Activated T-cell treated with anti-CD3 and anti-CD28 coated beads, Interleukin-2, amount 50 U/mL, for 48 hours (primary cell): ENCODE measurements at regions not wholly inside any gene's neighbourhood (a gene's known extent, or its start where the extent isn't known, plus 50 kb on each side); places are given as distances from the start of the nearest gene placed in this dataset.
"Not testable (repeated sequence)": the region's sequence is repeated elsewhere in the genome, so short reads cannot be mapped to it uniquely, and the experiment has no call there.

Experiments used
- DNase-seq, 2 experiments: peaks; one replicate each; pipeline ENCODE4 v3.0.0-alpha.2; 2020

GRCh38 chr1:221863635-221864034 lies 121.7 kb upstream of the DUSP10 start:
- DNase-seq = no peak

GRCh38 chr1:221862971-221863370 lies 121.1 kb upstream of the DUSP10 start:
- no peak for DNase-seq

DNA sequence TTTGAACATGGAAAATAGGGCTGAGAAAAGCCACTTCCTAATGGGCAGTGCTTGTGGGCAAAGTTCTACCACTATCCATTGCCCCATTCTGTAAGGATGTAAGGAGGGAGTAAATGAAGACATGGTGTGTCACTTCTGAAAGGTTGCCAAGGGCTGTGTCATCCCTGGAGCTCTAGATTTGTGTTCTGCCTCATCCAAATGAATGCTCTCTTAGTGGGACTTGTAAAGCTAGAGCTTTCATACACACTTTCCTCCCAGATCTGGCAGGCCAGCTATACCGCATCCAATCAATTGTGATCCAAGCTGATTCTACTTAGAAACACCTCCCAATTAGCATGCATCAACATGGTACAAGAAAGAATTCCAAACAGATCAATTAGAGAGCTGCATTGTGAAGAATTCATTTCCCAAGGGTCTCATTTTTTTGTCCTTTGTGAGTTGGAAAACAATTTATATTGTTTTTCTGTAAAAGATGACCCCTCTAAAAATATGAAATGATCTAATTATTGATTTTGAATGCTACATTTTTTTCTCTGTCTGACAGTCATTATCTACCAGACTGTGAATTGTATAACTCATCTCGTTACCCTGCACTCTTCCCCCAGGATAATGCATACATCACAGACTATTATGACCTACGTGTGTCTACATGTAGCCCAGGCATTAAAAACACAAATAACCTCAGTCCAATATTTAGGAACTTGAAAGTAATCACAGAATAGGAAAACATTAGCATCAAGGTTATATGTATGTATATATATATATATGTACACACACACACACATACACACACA lies 117.1 kb upstream of the DUSP10 start:
- no peak for DNase-seq

DNA sequence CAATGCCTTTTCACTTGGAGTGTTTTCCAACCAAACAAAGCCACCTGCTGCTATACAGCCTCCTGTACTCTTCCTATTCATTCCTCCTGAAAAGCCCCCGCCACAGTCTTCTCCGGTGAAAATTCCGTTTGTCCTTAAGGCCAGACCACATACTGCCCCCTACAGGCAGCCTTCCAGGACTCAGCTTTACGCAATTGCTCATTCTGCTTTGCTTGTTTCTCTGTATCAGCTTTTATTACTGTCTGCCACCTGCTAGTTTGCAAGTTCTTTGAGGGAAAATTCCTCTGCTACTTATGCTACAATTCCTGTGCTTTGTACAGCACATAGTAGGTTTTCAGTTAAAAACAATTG lies 115.2 kb upstream of the DUSP10 start:
- DNase-seq = not testable (repeated sequence)

- no peak for DNase-seq
These were observed 114.6 kb upstream of the DUSP10 start for GRCh38 chr1:221856228-221857093.

DNA sequence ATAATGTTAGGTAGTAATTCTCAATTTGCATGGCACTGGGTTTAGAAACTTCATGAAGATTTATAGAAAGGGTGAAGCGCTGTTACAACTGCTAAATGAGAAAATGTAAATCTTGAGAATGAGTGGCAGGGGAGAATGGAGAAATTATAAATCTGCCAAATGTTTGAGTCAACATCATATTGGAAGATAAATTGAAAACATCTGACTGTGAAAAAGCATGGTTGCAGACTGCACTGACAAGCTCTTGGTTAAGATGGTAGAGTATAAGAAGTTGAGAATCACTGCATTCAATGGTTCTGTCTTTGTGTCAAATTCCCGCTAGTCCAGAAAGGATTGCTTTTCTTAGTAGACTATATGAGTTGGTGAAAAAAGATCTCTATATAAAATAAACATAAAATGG lies 113.3 kb upstream of the DUSP10 start:
- DNase-seq = no peak

- DNase-seq = no peak
These were observed 109.4 kb upstream of the DUSP10 start for GRCh38 chr1:221851336-221851735.

DNA sequence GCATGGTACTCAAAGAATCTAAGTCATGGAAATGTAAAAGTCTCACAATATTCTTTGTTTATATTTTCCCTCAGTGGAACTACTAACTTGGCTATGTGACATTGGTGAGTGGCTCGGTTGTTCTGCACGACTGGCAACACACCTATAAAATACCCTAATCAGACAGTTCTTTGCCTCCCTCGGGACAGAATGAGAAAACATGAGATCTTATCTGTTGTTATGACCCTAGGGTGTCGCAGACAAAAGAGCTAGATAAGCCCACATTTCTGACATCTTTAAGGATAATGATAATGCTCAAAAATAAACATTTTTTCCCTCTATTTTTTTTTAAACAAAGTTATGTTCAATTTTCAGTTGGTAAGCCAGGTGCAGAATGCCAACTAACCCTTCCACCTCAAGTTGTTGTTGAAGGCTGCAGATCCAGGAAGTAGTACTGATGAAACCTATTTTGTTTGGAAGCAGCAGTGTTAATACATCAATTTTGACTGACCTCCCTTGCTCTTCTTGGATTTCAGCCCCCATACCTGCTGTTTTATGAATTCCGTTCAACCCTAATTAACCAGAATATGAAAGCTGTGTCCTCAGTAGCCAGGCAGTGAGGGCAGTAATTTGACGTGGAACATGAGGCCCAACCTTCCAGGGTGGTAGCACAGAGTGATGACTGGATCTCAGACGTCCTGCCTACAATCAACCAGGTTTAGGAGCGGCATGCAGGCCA lies 108.7 kb upstream of the DUSP10 start:
- DNase-seq = no peak

GRCh38 chr1:221849897-221850296 lies 108.0 kb upstream of the DUSP10 start:
- no peak for DNase-seq

- DNase-seq = no peak
These were observed 107.2 kb upstream of the DUSP10 start for GRCh38 chr1:221849110-221849509.

DNA sequence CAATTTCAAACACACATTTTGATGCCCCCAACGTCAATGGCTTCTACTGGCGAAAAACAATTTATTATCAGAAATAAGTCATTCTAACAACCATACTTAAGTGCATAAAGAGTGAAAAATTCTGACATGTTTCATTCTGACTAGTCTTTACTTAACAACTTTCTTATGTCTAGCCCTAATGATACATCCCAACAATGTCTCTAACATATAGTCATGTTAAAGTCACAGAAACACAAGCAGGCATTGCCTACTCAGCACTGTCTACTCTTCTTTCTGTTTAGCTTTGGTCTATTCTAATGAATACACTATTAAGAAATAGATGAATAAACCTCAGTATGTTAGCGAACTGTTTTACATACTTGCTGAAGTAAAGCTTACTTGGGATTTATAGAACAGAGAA lies 105.8 kb upstream of the DUSP10 start:
- no peak for DNase-seq

DNA sequence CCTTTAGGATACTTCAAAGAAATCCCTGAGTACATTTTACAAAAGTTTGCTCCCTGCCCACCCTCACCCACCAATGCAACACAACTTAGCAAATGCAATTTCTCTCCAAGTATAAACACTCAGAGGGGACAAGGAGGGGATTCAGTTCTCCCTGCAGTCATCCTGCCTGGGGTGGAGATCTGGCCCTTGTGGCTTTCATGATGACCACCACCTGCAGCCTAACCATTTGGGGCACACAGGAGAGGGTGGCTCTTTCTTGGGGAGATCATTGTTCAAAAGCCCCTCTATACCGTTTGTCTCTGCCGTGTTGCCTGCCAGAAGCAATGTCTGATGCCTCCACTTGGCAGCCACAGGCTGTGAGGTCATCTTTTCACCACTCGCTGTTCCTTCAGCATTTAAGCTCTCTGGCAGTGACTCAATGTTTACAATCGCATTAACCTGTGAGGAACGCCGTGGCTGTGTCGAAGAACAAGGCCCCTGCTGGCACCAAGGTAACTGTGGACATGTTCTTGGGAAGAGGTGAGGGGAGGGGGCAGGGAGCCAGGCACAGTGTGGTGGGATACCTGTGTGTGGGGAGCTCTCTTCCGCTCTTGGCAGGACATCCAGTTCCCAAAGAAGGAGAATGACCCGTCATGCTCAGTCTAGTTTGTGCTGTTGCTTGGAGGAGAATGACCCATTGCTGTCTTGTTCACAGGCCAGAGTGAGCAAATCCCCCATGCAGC lies 103.9 kb upstream of the DUSP10 start:
- DNase-seq = no peak

GRCh38 chr1:221841983-221842335 lies 100.1 kb upstream of the DUSP10 start:
- no peak for DNase-seq

GRCh38 chr1:221841251-221841982 lies 99.5 kb upstream of the DUSP10 start:
- no peak for DNase-seq

- DNase-seq = no peak
These were observed 98.8 kb upstream of the DUSP10 start for GRCh38 chr1:221840511-221841243.

DNA sequence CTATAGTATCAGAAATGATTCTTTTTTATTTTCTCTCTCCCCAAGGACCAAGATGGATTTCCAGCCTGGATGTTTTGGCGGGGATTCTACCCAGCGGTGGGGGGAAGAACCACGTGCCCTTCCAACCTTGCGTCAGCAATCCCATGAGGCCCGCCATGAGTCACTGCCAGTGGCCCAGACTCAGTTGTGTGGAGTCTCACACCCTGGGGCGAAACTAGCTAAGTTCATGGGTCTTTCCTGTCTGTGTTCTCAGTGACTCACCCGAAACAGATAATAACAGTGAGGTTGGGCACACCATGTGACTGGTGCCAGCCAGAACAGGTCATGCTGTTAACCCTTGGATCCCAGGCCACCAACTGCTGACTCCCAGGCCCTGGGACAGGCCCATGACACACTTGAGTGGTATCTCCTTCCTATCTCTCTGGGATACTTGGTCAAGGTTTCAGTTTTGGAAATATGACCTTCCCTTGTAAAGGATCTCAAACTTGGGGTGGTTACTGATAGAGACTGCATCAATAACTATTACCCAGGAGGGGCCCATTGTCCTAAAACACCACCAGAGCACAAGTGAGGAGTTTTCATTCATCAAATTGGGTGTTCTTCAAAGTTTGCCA lies 98.0 kb upstream of the DUSP10 start:
- peak; percentile 82 to 83 for DNase-seq

- peak; percentile 42 to 44 for DNase-seq
These were observed 97.4 kb upstream of the DUSP10 start for GRCh38 chr1:221839321-221839720.

- peak; percentile 52 to 54 for DNase-seq
These were observed 96.0 kb upstream of the DUSP10 start for GRCh38 chr1:221837896-221838295.

DNA sequence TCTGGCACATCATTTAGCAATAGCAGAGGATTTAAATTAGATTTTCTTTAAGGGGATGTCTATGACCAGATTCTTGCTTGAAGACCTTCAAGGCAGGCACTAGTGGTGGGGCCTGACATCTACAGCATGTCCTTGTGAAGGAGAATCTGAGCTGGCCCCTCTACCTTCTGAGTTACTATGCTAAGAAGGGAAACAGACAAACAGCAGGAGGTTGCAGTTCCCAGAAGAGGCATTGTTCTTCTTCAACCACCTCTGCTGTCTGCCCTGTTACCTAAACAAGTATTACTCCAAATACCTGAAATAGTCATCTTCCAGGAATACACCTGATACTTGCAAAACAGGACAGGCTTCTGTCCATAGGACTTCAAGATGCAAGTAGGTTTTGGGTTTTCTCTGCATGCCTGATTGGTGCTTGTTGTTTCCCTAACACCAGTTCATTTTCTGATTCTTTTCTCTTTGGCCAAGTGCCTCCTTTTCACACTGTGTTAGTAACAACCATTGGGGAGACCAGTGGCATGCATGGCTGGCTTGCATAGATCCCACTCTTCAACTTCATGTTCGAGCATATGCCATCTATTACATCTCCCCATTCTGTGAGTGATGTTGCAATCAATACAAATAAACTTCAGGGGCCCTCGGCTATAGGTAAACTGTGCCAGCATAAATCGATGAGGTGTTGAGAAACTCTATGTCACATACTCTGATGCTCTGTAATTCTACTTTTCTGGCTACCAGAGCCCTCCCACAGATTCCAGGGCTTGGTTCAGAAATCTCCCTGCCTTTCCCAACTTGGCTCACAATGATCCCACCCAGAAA lies 93.0 kb upstream of the DUSP10 start:
- DNase-seq = no peak

GRCh38 chr1:221832617-221833016 lies 90.7 kb upstream of the DUSP10 start:
- no peak for DNase-seq
